Gastrocnemius medialis (tissue), 4 donors: ENCODE measurements at regions not wholly inside any gene's neighbourhood (a gene's known extent, or its start where the extent isn't known, plus 50 kb on each side); places are given as distances from the start of the nearest gene placed in this dataset.

ENCODE experiments used
- POLR2A ChIP-seq, 2 donors: fragments of 450-650 bp; IDR thresholded peaks; one replicate each; pipeline ENCODE4 v1.6.1; 2017; ENCODE audit warnings: antibody characterized with exemption in 2 of 2, mild to moderate bottlenecking in 2 of 2, moderate library complexity in 2 of 2
- TF ChIP-seq, protein P1 (sequence below), 5 experiments: fragments of 450-650 bp in 3 of 5; fragments of 200-600 bp in 2 of 5; sonication (generic) in 2 of 5; IDR thresholded peaks in 4 of 5; conservative IDR thresholded peaks in 1 of 5; 1 replicate in 4 of 5; 2 replicates in 1 of 5; pipeline ENCODE4 v1.5.1; 2016 to 2019; ENCODE audit warnings: antibody characterized with exemption in 5 of 5, mild to moderate bottlenecking in 3 of 5, moderate library complexity in 3 of 5

DNA sequence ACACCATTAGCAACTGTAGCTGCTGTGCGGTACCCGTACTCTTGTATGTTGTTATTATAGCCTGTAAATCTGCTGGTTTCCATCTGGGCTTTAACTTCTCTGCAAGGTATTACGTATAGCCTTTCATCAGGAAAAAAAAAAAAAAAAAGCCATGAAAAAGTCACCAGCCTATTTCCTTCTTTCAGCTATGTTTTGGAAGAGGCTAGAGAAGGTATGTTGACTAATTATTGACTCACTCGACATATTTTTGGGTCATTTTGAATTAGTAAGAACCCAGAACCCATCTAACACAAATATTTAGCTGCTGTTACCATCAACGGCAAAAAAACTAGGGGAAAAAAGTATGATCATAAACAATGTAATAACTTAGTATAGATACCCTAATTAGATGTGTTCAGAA is 1395.6 kb downstream of the SUCLG1 start:
- TF ChIP-seq, protein P1, sequence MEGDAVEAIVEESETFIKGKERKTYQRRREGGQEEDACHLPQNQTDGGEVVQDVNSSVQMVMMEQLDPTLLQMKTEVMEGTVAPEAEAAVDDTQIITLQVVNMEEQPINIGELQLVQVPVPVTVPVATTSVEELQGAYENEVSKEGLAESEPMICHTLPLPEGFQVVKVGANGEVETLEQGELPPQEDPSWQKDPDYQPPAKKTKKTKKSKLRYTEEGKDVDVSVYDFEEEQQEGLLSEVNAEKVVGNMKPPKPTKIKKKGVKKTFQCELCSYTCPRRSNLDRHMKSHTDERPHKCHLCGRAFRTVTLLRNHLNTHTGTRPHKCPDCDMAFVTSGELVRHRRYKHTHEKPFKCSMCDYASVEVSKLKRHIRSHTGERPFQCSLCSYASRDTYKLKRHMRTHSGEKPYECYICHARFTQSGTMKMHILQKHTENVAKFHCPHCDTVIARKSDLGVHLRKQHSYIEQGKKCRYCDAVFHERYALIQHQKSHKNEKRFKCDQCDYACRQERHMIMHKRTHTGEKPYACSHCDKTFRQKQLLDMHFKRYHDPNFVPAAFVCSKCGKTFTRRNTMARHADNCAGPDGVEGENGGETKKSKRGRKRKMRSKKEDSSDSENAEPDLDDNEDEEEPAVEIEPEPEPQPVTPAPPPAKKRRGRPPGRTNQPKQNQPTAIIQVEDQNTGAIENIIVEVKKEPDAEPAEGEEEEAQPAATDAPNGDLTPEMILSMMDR (IDR thresholded peaks at IDR 0.05 in 4 of 5, conservative IDR thresholded peaks at IDR 0.05 in 1 of 5) = no peak
- no peak for TF ChIP-seq POLR2A (IDR thresholded peaks at IDR 0.05)
